EH (cell line): ENCODE measurements at regions not wholly inside any gene's neighbourhood (a gene's known extent, or its start where the extent isn't known, plus 50 kb on each side); places are given as distances from the start of the nearest gene placed in this dataset.
A peak's percentile ranks its signal among the peaks of the same experiment; 100 is the strongest.
"Not testable (repeated sequence)": the region's sequence is repeated elsewhere in the genome, so short reads cannot be mapped to it uniquely, and the experiment has no call there.

Experiments
- DNase-seq: peaks from one replicate; pipeline ENCODE4 v3.0.0-alpha.2; 2015; ENCODE audit warnings: low read depth

DNA sequence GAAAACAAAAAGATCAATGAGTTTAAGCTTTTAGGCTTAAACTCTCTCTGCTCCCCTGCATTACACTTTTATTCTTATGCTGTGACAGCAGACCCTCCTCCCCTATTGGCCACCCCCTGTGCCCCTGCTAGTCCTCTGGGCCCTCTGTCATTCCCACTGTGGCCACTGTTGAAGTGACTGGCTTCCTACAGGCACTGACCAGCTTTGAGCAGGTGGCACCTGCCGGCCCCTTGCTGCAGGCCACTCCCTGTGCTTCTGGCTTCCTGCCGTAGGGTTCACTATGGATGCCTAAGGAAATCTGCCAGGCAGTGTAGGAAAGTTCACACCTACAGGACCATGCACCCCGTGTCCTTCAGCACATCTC is 156.5 kb upstream of the L3MBTL4 start:
- DNase-seq = no peak

DNA sequence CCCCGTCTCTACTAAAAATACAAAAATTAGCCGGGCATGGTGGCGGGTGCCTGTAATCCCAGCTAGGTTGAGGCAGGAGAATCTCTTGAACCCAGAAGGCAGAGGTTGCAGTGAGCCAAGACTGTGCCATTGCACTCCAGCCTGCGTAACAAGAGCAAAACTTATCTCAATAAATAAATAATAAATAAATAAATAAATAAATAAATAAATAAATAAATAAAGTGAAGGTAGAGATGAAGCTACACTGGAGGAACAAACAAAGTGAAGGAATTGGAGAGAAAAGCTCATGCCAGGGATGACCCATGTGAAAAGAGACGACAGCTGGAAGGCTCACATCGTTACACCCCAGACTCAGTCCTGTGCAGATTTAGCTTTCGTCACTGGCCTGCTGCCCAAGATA is 157.3 kb upstream of the ARHGAP28 start:
- DNase-seq = not testable (repeated sequence)

DNA sequence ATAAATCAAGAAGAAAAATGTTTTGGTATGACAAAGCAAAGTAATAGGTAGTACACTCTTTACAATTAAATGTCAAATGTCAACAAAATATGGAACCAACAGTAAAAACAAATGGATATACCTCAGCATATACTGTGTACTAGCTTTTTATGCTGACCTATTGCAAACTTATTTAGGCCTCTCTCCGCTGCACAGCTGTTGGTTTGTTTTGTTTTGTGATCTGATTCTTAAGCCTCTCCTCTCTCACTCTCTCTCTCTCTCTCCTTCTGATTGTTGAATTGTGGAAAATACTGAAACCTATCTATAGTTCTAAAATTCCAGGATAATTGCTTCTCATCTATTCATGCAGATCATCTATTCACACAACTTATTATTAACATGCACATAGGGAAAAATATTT is 154.9 kb upstream of the ARHGAP28 start:
- no peak for DNase-seq

- no peak for DNase-seq
These were observed 153.6 kb upstream of the ARHGAP28 start for GRCh38 chr18:6575908-6576307.

DNA sequence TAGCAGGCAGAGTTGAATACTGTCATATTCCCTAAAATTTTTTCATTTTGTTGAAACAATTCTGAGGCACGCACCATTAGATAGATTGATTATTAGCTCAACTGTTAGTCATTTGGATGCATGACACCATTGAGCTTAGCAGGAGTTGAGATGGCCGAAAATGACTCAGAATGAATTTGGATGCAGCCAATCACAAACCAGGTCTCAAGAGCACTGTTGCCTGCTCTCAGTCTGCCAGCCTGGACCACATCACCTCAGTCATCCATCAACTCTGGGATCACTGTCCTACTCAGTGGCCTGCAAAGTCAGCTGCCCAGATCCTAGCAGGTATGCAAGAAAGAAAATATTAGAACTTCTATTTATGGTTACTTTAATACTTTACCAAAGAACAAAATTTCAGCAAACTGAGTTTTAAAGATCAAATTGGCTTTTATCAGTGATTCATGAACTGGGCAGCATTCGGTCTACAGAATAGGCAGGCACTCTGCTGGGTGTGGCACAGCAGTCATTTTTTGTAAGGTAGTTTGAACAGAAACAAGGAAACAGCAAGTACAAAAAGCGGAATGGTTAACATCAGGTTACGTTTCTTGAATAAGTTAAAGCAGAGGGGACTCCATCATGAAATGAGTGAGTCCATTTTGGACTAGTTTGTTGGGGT is 152.7 kb upstream of the ARHGAP28 start:
- no peak for DNase-seq

DNA sequence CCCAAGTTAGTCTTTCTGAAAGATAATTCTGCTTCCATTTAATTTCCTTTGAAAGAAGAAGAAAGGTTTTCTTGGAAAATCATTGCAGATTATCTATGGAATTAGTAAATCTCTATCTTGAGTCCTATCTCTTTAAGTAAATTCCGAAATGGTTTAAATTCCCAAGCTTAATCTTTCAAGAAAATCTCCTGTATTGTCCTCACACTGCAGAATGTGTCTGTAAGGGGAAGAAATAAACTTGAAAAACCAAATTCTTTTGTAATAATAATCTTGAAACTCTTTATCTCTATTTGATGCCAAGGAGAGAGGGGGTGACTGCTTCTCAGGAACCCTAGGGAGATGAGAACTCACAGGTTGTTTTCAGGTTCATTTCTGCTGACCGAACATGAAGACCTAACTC is 150.8 kb upstream of the ARHGAP28 start:
- no peak for DNase-seq

- no peak for DNase-seq
These were observed 150.0 kb upstream of the ARHGAP28 start for GRCh38 chr18:6579486-6579885.

DNA sequence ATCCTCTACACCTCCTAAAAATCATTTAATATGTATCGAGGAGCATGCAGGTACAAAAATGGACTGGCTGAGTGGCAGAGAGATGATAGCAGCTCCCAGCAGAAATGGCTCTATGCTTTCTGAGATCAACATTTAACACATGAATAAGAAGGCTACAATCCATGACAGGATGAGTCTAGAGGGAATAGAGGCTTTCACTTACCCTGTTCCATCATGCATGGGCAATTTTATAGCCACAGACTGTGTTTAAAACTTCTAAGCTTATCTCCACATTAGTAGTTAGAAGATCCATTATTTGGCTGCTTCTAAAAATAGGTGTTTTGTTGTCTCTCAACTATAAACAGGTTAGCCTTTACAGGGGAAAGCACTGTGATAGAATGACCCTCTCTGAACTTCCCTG is 149.1 kb upstream of the ARHGAP28 start:
- DNase-seq = no peak

DNA sequence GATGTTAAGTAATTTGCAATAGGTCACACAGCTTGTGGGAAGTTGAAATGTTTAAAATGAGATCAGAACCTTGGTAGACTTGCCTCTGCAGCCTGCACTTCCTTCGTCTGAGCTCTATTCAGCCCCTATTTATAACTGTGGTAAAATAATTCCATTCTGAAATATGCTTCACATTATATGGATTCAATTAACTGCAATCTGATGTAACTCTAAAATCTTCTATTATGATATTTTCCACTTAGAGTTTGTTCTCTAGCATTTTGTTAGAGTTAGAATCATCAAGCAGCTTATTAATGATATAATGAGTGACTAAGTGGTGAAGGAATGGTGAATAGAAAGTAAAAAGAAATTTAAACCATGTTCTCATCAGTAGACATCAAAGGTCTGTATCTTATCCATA is 139.6 kb upstream of the ARHGAP28 start:
- no peak for DNase-seq

GRCh38 chr18:6590326-6590725 is 139.2 kb upstream of the ARHGAP28 start:
- no peak for DNase-seq

GRCh38 chr18:6591491-6591890 is 138.0 kb upstream of the ARHGAP28 start:
- DNase-seq = peak; percentile 72

DNA sequence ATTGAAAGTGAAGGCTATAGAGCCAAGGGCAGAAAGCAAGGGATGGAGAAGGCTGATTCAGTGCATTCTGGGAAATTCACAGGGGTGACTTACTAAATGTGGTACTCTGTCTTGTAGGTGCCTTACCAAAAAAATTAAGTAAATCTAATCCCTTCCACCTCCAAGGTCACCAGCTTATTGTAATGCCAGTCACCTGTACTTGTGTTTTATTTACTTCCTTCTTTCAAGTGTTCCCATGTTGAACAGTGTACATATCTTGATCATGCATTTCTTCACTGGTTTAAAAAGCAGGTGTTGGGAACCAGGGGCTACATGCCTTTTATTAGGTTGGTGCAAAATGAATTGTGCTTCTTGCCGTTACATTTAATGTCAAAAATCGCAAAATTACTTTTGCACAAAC is 137.0 kb upstream of the ARHGAP28 start:
- DNase-seq = no peak

- peak; percentile 22 for DNase-seq
These were observed 136.2 kb upstream of the ARHGAP28 start for GRCh38 chr18:6593142-6593885.

GRCh38 chr18:6595666-6596065 is 133.8 kb upstream of the ARHGAP28 start:
- DNase-seq = no peak

GRCh38 chr18:6598657-6599056 is 130.9 kb upstream of the ARHGAP28 start:
- no peak for DNase-seq

GRCh38 chr18:6600667-6601167 is 128.8 kb upstream of the ARHGAP28 start:
- DNase-seq = no peak

GRCh38 chr18:6601241-6601640 is 128.3 kb upstream of the ARHGAP28 start:
- peak; percentile 25 for DNase-seq

DNA sequence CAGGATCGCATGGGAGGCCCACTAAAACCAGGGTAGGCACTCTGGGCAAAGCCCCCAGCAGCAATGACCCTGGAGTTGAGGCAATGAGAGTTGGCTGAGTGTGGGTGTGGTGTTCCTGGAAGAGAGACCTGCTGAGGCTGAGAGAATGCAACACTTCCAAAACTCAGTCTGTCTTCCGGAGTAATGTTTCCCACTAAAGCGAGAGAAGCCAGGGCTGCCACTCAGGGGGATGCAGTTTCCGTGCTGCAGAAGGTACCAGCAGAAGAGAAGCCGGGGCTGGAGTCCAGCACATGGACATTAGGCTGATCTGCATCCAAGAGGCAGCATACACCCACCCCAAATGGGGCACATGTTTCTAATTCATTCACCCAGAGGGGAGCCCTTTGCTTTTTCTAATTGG is 127.2 kb upstream of the ARHGAP28 start:
- no peak for DNase-seq

DNA sequence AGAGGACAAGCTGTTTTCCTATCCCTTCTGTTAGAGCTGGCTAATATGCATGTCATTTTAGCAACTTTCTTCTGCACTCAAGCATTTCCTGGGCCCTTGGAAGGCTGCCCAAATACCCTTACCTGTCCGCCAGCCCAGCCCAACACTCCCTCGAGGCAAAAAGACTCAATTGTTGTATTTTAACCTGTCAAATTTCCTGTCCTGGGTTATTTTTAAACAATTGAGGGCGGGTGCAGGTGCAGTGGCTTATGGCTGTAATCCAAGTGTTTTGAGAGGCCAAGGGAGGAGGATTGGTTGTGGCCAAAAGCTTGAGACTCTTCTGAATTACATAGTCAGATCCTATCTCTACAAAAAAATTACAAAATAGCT is 125.0 kb upstream of the ARHGAP28 start:
- DNase-seq = no peak

DNA sequence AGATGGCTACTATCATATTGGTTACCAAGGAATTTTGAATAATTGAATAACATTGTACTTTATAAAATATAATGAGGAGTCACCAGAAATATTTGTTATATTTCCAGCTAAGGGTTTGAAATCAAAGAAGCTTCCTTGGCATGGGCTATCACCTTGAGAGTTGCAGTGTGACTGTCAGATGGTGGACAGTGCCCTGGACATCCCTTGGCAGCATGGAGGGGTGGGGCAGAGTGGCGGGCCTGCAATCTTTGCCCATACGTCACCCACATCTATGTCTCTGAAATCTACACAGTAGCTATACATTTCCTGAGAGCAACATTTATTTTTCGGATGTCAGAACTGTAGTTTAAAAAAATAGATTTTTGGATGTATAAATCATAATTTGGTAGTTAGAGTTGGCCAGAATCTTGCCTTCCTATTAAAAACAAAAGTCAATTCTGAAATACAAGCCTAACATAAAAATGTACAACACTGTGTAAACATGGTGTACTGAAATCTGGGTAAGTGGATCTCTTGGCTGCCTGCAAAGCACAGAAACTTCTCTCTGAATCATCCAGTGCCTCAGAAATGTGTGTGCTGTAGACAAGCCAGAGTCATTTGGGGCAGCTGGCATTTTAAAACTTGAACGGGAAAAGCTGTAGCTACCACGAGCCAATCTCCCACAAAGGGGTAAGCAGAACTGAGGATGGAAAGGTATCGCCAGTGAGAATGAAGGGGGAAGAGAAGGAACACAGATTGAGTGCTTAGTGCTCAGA is 124.2 kb upstream of the ARHGAP28 start:
- DNase-seq = peak; percentile 38

- DNase-seq = no peak
These were observed 123.0 kb upstream of the ARHGAP28 start for GRCh38 chr18:6606411-6607085.

DNA sequence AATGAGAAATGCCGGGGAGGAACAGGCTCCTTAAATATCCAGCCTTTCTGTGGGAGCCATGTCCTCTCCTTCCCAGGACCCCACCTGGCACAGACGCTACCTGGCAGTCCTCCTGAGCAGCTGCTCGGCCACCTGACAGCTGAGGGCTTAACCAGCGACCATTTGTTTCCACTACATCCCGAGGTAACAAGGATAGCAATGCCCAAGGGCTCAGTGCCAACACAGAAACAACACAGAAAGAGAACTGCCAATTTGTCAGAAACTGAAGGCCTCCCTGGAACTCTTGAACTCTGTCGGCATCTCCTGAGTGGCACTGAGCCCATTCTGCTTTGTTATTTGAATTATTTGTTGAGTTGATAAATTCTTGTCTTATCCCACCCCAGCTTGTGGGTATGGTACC is 122.2 kb upstream of the ARHGAP28 start:
- no peak for DNase-seq
